ENCODE measurements at regions not wholly inside any gene's neighbourhood (a gene's known extent, or its start where the extent isn't known, plus 50 kb on each side); places are given as distances from the start of the nearest gene placed in this dataset.

DNA sequence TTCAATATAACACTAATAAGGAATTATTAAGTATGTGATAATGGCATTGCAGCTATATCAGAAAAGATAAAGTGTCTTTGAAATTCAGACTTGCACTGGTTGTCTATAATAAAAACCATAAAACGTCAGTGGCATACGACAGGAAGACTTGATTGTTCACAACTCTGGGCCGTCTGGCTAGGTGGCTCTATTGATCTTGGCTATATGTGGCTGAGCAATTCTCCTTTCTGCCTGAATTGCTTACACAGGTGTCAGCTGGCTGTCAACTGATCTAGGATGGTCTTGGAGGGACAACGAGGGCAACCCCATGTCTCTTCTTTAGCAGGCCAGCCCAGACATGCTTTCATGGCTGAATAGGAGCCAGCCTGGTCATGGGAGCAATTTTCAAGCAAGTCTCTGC is 359.1 kb downstream of the QKI start:
- no peak overlapping the region for H3K4me3 Mint-ChIP-seq
- peaks cover 2% of the 10 kb centered on the region for H3K4me1 Mint-ChIP-seq
- H3K27ac Mint-ChIP-seq, result no peak overlapping the region
- DNase-seq, result no peak
- no peaks in the 10 kb centered on the region for H3K9me3 Mint-ChIP-seq
- intact Hi-C loops (cut with micrococcal nuclease), result no loop called here
- H3K36me3 Mint-ChIP-seq (ENCODE audit: low read depth), result no peaks in the 10 kb centered on the region
- H3K27me3 Mint-ChIP-seq, result peaks cover 10% of the 10 kb centered on the region

DNA sequence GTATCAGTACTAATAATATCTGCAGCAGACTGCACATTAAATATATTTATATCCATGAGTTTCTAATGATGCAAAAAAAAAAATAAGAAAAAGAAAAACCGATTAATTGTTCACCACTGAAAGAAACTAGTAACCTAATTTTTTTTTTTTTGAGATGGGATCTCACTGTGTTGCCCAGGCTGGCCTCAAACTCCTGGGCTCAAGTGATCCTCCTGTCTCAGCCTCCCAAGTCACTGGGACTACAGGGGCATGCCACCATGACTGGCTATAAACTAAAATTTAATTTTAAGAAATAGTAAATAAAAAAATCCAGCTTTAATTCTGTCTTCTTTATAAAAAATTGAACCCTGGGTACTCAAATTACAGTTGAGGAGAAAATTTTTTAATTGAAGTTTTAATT is 358.2 kb downstream of the QKI start:
- Mint-ChIP-seq H3K27me3 (peaks cover 11% of the 10 kb centered on the region), H3K4me1 (peaks cover 2% of the 10 kb centered on the region), H3K36me3 (ENCODE audit: low read depth) (no peaks in the 10 kb centered on the region), H3K27ac (no peak overlapping the region), H3K4me3 (no peak overlapping the region), H3K9me3 (no peaks in the 10 kb centered on the region)
- DNase-seq, result no peak
- intact Hi-C loops (cut with micrococcal nuclease), result no loop called here

GRCh38 chr6:163771180-163771579 is 356.7 kb downstream of the QKI start:
- H3K4me3 Mint-ChIP-seq, result no peak overlapping the region
- H3K4me1 Mint-ChIP-seq, result peaks cover 4% of the 10 kb centered on the region
- H3K27me3 Mint-ChIP-seq, result peaks cover 12% of the 10 kb centered on the region
- DNase-seq, result peak; percentile 14
- H3K9me3 Mint-ChIP-seq, result no peaks in the 10 kb centered on the region
- no peaks in the 10 kb centered on the region for H3K36me3 Mint-ChIP-seq (ENCODE audit: low read depth)
- H3K27ac Mint-ChIP-seq, result no peak overlapping the region
- intact Hi-C loops (cut with micrococcal nuclease), result no loop called here

DNA sequence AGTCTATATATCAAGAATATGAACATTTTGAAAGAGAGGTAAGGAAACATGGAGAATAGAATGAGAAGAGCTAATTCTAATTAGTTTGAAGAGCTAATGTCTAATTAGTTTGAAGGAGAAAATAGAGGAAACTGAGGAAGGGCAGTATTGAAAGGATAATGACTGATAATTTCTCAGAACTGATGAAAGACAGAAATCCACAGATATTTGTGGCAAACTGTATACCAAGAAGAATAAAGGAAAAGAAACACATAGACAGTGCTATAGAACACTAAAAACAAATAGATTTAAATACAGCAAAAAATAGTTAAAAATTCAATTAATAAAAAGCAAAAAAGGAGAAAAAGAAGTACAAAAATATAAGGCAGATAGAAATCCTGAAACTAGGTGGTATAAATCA is 354.4 kb downstream of the QKI start:
- no peak overlapping the region for H3K4me3 Mint-ChIP-seq
- peaks cover 9% of the 10 kb centered on the region for H3K27me3 Mint-ChIP-seq
- intact Hi-C loops (cut with micrococcal nuclease), result no loop called here
- no peak for DNase-seq
- H3K27ac Mint-ChIP-seq, result no peak overlapping the region
- no peaks in the 10 kb centered on the region for H3K9me3 Mint-ChIP-seq
- peaks cover 6% of the 10 kb centered on the region for H3K4me1 Mint-ChIP-seq
- no peaks in the 10 kb centered on the region for H3K36me3 Mint-ChIP-seq (ENCODE audit: low read depth)

- Mint-ChIP-seq H3K27ac (no peak overlapping the region), H3K36me3 (ENCODE audit: low read depth) (no peaks in the 10 kb centered on the region), H3K9me3 (no peaks in the 10 kb centered on the region), H3K4me3 (no peak overlapping the region), H3K27me3 (peaks cover 11% of the 10 kb centered on the region), H3K4me1 (peaks cover 6% of the 10 kb centered on the region)
- intact Hi-C loops (cut with micrococcal nuclease), result no loop called here
- peak; percentile 22 for DNase-seq
Measured at GRCh38 chr6:163766936-163767335, 352.4 kb downstream of the QKI start.

DNA sequence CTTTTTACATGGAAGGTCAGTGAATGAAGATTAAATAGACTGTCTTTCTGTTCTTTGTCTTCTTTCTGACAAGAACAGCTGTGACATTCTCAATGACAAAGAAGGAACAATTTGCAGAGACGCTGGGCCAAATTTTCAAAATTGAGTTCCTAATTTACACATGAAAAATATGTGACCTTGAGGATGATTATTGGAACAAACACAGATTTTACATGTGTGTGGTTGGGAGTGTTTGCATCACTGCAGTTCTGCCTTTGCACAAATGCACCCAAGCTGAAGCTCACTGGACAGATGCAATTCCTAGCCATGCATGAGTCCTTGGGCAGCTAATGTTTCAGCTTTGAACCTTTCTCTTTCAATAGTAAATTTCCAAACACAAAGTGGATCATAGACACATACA is 350.8 kb downstream of the QKI start:
- Mint-ChIP-seq H3K27ac (no peak overlapping the region), H3K9me3 (no peaks in the 10 kb centered on the region), H3K4me3 (no peak overlapping the region), H3K27me3 (peaks cover 12% of the 10 kb centered on the region), H3K36me3 (ENCODE audit: low read depth) (no peaks in the 10 kb centered on the region), H3K4me1 (peaks cover 4% of the 10 kb centered on the region)
- DNase-seq, result peak; percentile 10
- intact Hi-C loops (cut with micrococcal nuclease), result no loop called here

DNA sequence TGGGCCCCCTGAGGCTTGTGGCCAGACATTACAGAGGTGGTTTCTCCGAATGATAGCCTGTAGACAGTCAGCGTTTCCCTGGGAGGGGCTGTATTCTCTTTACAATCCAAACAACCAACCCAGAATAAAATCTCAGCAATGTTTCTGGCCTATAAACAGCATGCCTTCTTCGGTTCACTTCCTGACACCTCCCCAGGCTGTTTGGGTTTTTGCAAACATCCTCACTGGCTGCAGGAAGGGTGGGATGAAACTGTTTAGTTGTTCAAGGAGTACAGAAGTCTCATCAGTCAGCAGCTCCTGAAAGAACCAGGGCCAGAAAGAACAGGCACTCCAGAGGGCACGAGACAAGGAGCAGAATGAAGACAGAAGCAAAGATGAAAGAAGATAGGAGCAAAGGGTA is 350.0 kb downstream of the QKI start:
- intact Hi-C loops (cut with micrococcal nuclease), result no loop called here
- no peak overlapping the region for H3K4me3 Mint-ChIP-seq
- no peaks in the 10 kb centered on the region for H3K9me3 Mint-ChIP-seq
- no peak for DNase-seq
- H3K27ac Mint-ChIP-seq, result no peak overlapping the region
- H3K4me1 Mint-ChIP-seq, result peaks cover 4% of the 10 kb centered on the region
- H3K36me3 Mint-ChIP-seq (ENCODE audit: low read depth), result no peaks in the 10 kb centered on the region
- peaks cover 12% of the 10 kb centered on the region for H3K27me3 Mint-ChIP-seq

GRCh38 chr6:163761481-163761880 is 347.0 kb downstream of the QKI start:
- peaks cover 5% of the 10 kb centered on the region for H3K27me3 Mint-ChIP-seq

GRCh38 chr6:163760860-163761259 is 346.3 kb downstream of the QKI start:
- Mint-ChIP-seq H3K36me3 (ENCODE audit: low read depth) (no peaks in the 10 kb centered on the region), H3K27ac (no peak overlapping the region), H3K9me3 (peaks cover 5% of the 10 kb centered on the region), H3K4me1 (peaks cover 2% of the 10 kb centered on the region), H3K27me3 (peaks cover 5% of the 10 kb centered on the region), H3K4me3 (no peak overlapping the region)
- no peak for DNase-seq
- intact Hi-C loops (cut with micrococcal nuclease), result no loop called here

More at GRCh38 chr6:163761481-163761880, 347.0 kb downstream of the QKI start:
- peaks cover 3% of the 10 kb centered on the region for H3K9me3 Mint-ChIP-seq
- no peak for DNase-seq
- H3K36me3 Mint-ChIP-seq (ENCODE audit: low read depth), result no peaks in the 10 kb centered on the region
- intact Hi-C loops (cut with micrococcal nuclease), result no loop called here
- H3K27ac Mint-ChIP-seq, result no peak overlapping the region
- H3K4me3 Mint-ChIP-seq, result no peak overlapping the region
- peaks cover 2% of the 10 kb centered on the region for H3K4me1 Mint-ChIP-seq

DNA sequence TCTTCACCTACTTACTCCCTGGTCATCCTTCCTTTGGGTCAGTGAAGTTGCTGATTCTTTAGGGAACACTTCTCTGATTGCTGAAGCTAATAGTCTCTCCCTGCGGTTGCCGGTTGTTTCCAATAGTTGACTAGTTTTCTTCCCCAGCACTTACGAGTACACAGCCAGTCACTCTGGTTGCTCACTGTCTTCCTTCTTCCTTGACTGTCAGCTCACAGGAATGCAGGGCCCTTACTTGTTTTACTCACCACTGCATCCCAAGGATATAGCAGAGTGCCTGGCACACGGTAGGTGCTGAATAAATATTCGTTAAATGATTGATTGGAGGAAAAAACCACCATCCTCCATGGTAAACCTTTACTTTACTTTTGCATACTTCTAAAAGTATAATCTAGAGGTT is 345.0 kb downstream of the QKI start:
- peaks cover 16% of the 10 kb centered on the region for H3K9me3 Mint-ChIP-seq
- H3K27me3 Mint-ChIP-seq, result peaks cover 7% of the 10 kb centered on the region
- H3K4me1 Mint-ChIP-seq, result no peaks in the 10 kb centered on the region
- H3K4me3 Mint-ChIP-seq, result no peak overlapping the region
- intact Hi-C loops (cut with micrococcal nuclease), result no loop called here
- no peak for DNase-seq
- H3K27ac Mint-ChIP-seq, result no peak overlapping the region
- H3K36me3 Mint-ChIP-seq (ENCODE audit: low read depth), result no peaks in the 10 kb centered on the region

GRCh38 chr6:163757520-163757919 is 343.0 kb downstream of the QKI start:
- no peak for DNase-seq
- peaks cover 18% of the 10 kb centered on the region for H3K9me3 Mint-ChIP-seq
- H3K36me3 Mint-ChIP-seq (ENCODE audit: low read depth), result no peaks in the 10 kb centered on the region
- peaks cover 7% of the 10 kb centered on the region for H3K27me3 Mint-ChIP-seq
- no peak overlapping the region for H3K27ac Mint-ChIP-seq
- H3K4me3 Mint-ChIP-seq, result no peak overlapping the region
- intact Hi-C loops (cut with micrococcal nuclease), result no loop called here
- H3K4me1 Mint-ChIP-seq, result peaks cover 2% of the 10 kb centered on the region

GRCh38 chr6:163756079-163756478 is 341.6 kb downstream of the QKI start:
- Mint-ChIP-seq H3K9me3 (peaks cover 21% of the 10 kb centered on the region), H3K36me3 (ENCODE audit: low read depth) (no peaks in the 10 kb centered on the region), H3K27ac (no peak overlapping the region), H3K4me1 (peaks cover 10% of the 10 kb centered on the region), H3K27me3 (peaks cover 5% of the 10 kb centered on the region), H3K4me3 (no peak overlapping the region)
- intact Hi-C loops (cut with micrococcal nuclease), result no loop called here
- no peak for DNase-seq

GRCh38 chr6:163754866-163755265 is 340.3 kb downstream of the QKI start:
- no peak for DNase-seq
- intact Hi-C loops (cut with micrococcal nuclease), result no loop called here
- no peak overlapping the region for H3K27ac Mint-ChIP-seq
- no peak overlapping the region for H3K4me3 Mint-ChIP-seq
- H3K27me3 Mint-ChIP-seq, result peaks cover 5% of the 10 kb centered on the region
- H3K36me3 Mint-ChIP-seq (ENCODE audit: low read depth), result no peaks in the 10 kb centered on the region
- peaks cover 21% of the 10 kb centered on the region for H3K9me3 Mint-ChIP-seq
- peaks cover 19% of the 10 kb centered on the region for H3K4me1 Mint-ChIP-seq

DNA sequence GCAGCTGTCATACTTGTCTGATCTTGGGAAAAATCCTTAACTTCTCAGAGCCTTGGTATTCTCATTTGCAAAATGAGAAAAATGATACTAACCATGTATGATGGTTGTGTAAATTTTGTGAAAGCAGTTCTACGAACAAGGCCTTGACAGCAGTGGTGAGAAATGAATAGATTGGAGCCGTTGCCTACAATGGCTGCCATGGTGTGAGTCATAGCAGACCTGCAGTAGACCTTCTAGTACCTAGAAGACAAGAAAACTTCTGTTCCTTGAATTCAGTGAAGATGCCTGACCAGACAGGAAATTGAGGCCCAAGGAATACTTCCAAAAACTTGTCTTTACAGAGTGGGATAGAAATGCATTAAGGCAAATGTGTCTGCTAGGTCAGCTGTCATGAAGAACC is 338.9 kb downstream of the QKI start:
- Mint-ChIP-seq H3K4me3 (no peak overlapping the region), H3K9me3 (peaks cover 21% of the 10 kb centered on the region), H3K36me3 (ENCODE audit: low read depth) (no peaks in the 10 kb centered on the region), H3K27me3 (peaks cover 5% of the 10 kb centered on the region), H3K4me1 (peaks cover 19% of the 10 kb centered on the region), H3K27ac (no peak overlapping the region)
- intact Hi-C loops (cut with micrococcal nuclease), result no loop called here
- DNase-seq, result no peak

DNA sequence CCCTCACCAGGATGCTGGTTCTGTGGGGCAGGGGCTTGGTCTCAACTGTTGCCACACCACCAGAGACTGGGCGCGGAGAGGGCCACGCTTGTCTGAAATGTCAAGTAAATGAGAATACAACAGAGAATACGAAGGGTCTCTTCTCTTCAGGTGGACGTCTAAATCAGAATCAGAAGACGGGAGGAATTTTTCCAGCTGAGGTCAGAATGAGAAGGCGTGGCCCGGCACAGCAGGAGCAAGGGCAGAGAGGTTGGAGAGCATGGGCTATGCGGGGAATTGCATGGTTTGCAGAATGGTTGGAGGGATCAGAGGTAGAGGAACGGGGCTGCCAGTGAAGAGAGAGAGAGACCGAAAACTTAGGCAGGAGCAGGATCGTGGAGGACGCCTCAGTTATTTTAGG is 337.9 kb downstream of the QKI start:
- Mint-ChIP-seq H3K4me3 (no peak overlapping the region), H3K4me1 (peaks cover 19% of the 10 kb centered on the region), H3K9me3 (peaks cover 19% of the 10 kb centered on the region), H3K27ac (no peak overlapping the region), H3K36me3 (ENCODE audit: low read depth) (no peaks in the 10 kb centered on the region), H3K27me3 (peaks cover 5% of the 10 kb centered on the region)
- intact Hi-C loops (cut with micrococcal nuclease), result no loop called here
- no peak for DNase-seq
